DOHH2 (cell line): ENCODE measurements at regions not wholly inside any gene's neighbourhood (a gene's known extent, or its start where the extent isn't known, plus 50 kb on each side); places are given as distances from the start of the nearest gene placed in this dataset.
"Not testable (repeated sequence)": the region's sequence is repeated elsewhere in the genome, so short reads cannot be mapped to it uniquely, and the experiment has no call there.

Experiments
- H3F3A ChIP-seq: fragments of 200-600 bp; sonication (generic), shearing (Covaris generic); 2 replicates; pipeline ENCODE4 v1.6.0; 2016; ENCODE audit warnings: antibody characterized with exemption, mild to moderate bottlenecking; ENCODE audit not compliant: control insufficient read depth, insufficient read depth
- H3K27ac ChIP-seq: fragments of 200-600 bp; sonication (generic); 2 replicates; pipeline ENCODE4 v1.5.1; 2014; ENCODE audit warnings: low read depth, mild to moderate bottlenecking, low read length, moderate library complexity
- H3K27me3 ChIP-seq: fragments of 200-600 bp; sonication (generic); 2 replicates; pipeline ENCODE4 v1.6.1; 2014; ENCODE audit warnings: mild to moderate bottlenecking, low read length, mixed read lengths; ENCODE audit not compliant: control insufficient read depth
- H3K36me3 ChIP-seq: fragments of 200-600 bp; sonication (generic); 2 replicates; pipeline ENCODE4 v1.6.1; 2014; ENCODE audit warnings: mild to moderate bottlenecking, low read length, moderate library complexity, mixed read lengths; ENCODE audit not compliant: control insufficient read depth
- H3K4me1 ChIP-seq: fragments of 200-600 bp; sonication (generic); 2 replicates; pipeline ENCODE4 v1.6.1; 2014; ENCODE audit warnings: mild to moderate bottlenecking, low read length, mixed read lengths; ENCODE audit not compliant: control insufficient read depth
- H3K4me2 ChIP-seq: fragments of 200-600 bp; sonication (generic); 2 replicates; pipeline ENCODE4 v1.6.0; 2014; ENCODE audit warnings: mild to moderate bottlenecking, low read length, moderate library complexity
- H3K4me3 ChIP-seq: fragments of 200-600 bp; sonication (generic); 2 replicates; pipeline ENCODE4 v1.5.1; 2014; ENCODE audit warnings: mild to moderate bottlenecking, low read length, mixed read lengths
- H3K79me2 ChIP-seq: fragments of 200-600 bp; sonication (generic); 2 replicates; pipeline ENCODE4 v1.6.1; 2014; ENCODE audit warnings: mild to moderate bottlenecking, low read length, mixed read lengths; ENCODE audit not compliant: control insufficient read depth
- H3K9me2 ChIP-seq: fragments of 200-600 bp; sonication (generic); replicated peaks from 2 replicates; pipeline ENCODE4 v1.6.1; 2014; ENCODE audit warnings: mild to moderate bottlenecking, low read length, mixed read lengths; ENCODE audit not compliant: control insufficient read depth
- H3K9me3 ChIP-seq: fragments of 200-600 bp; sonication (generic); 2 replicates; pipeline ENCODE4 v1.6.1; 2014; ENCODE audit warnings: antibody characterized with exemption, low read length, mixed read lengths; ENCODE audit not compliant: control insufficient read depth, insufficient read depth
- H4K20me1 ChIP-seq: fragments of 200-600 bp; sonication (generic); 2 replicates; pipeline ENCODE4 v1.6.0; 2014; ENCODE audit warnings: low read depth, mild to moderate bottlenecking, antibody characterized with exemption, low read length, moderate library complexity; ENCODE audit not compliant: control insufficient read depth, insufficient read depth
- CTCF ChIP-seq: fragments of 200-600 bp; sonication (generic); IDR thresholded peaks from one replicate; pipeline ENCODE4 v1.5.1; 2014; ENCODE audit warnings: antibody characterized with exemption, mild to moderate bottlenecking, low read depth, low read length; ENCODE audit not compliant: poor library complexity, severe bottlenecking
- EZH2phosphoT487 ChIP-seq: fragments of 200-600 bp; sonication (generic); IDR thresholded peaks from 2 replicates; pipeline ENCODE4 v1.6.1; 2017; ENCODE audit warnings: borderline replicate concordance, mild to moderate bottlenecking, antibody characterized with exemption, low read length, moderate library complexity, mixed read lengths

DNA sequence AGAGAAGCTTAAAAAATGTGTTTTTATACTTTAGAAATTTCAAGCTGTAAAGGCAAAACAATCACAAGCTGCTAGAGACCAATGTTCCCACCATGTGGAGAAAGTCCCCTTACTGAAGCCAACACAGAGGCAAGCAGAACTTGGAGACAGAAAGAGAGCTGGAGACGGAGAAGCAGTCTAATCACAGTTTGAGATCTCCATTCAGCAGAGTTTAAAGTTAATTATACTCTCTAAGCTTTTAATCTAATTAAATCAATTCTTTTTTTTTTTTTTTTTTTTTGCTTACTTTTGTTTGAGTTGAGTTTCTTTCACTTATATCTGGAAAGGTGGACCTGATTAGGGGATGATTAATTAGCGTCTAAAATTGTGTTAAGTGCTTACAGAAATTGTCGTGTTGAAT lies 1534.3 kb downstream of the MAT2B start:
- Histone ChIP-seq H4K20me1 (no peaks in the 10 kb centered on the region), H3K79me2 (no peaks in the 10 kb centered on the region), H3K4me2 (no peak overlapping the region), H3K36me3 (no peaks in the 10 kb centered on the region), H3K27me3 (no peaks in the 10 kb centered on the region), H3K4me1 (no peaks in the 10 kb centered on the region), H3K9me2 (no peaks in the 10 kb centered on the region), H3K4me3 (no peak overlapping the region), H3K27ac (no peak overlapping the region), H3F3A (no peaks in the 10 kb centered on the region), H3K9me3 (no peaks in the 10 kb centered on the region)
- TF ChIP-seq EZH2phosphoT487 (no peak), CTCF (no peak)

- not testable (repeated sequence) for H3K4me2 ChIP-seq, H4K20me1 ChIP-seq, H3K27ac ChIP-seq, H3K4me1 ChIP-seq, H3K36me3 ChIP-seq, H3K4me3 ChIP-seq, H3F3A ChIP-seq, H3K9me2 ChIP-seq, H3K27me3 ChIP-seq, H3K79me2 ChIP-seq, H3K9me3 ChIP-seq
Measured at GRCh38 chr5:165045941-165046340, 1540.5 kb downstream of the MAT2B start.

DNA sequence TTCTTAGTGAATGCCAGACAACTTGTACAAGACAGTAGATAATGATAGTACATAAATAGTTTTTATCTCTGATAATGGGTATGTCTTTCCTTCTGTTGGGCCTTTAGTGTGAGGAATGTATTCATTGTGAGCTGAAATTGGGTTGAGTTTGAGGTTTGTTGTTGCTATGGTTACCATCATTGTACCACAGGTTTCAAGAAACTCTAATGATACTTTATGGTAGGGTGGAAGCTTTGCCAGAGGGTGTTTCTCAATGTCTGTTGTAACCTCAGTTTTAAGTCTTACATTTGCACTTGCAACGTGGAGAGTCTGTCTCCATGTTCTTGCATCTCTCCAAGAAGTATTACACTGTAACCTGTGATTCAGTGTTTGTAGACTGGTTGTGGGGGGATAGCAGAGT lies 1550.1 kb downstream of the MAT2B start:
- Histone ChIP-seq H3K27ac (no peak overlapping the region), H3K79me2 (no peaks in the 10 kb centered on the region), H3F3A (no peaks in the 10 kb centered on the region), H3K9me2 (no peaks in the 10 kb centered on the region), H3K4me1 (no peaks in the 10 kb centered on the region), H3K4me3 (no peak overlapping the region), H3K4me2 (no peak overlapping the region), H3K27me3 (no peaks in the 10 kb centered on the region), H4K20me1 (no peaks in the 10 kb centered on the region), H3K36me3 (no peaks in the 10 kb centered on the region), H3K9me3 (no peaks in the 10 kb centered on the region)
- TF ChIP-seq EZH2phosphoT487 (no peak), CTCF (no peak)

GRCh38 chr5:165057145-165057544 lies 1551.7 kb downstream of the MAT2B start:
- Histone ChIP-seq H3K9me3 (no peaks in the 10 kb centered on the region), H3K4me3 (no peak overlapping the region), H3K27me3 (no peaks in the 10 kb centered on the region), H3F3A (no peaks in the 10 kb centered on the region), H3K4me2 (no peak overlapping the region), H3K36me3 (no peaks in the 10 kb centered on the region), H4K20me1 (no peaks in the 10 kb centered on the region), H3K27ac (no peak overlapping the region), H3K79me2 (no peaks in the 10 kb centered on the region), H3K4me1 (no peaks in the 10 kb centered on the region), H3K9me2 (no peaks in the 10 kb centered on the region)
- TF ChIP-seq EZH2phosphoT487 = no peak
